Left kidney (tissue), 1 donor: ENCODE measurements at regions not wholly inside any gene's neighbourhood (a gene's known extent, or its start where the extent isn't known, plus 50 kb on each side); places are given as distances from the start of the nearest gene placed in this dataset.
A peak's percentile ranks its signal among the peaks of the same experiment; 100 is the strongest.
"Not testable (repeated sequence)": the region's sequence is repeated elsewhere in the genome, so short reads cannot be mapped to it uniquely, and the experiment has no call there.

ENCODE experiments used
- DNase-seq: peaks from one replicate; pipeline ENCODE4 v3.0.0-alpha.2; 2013

DNA sequence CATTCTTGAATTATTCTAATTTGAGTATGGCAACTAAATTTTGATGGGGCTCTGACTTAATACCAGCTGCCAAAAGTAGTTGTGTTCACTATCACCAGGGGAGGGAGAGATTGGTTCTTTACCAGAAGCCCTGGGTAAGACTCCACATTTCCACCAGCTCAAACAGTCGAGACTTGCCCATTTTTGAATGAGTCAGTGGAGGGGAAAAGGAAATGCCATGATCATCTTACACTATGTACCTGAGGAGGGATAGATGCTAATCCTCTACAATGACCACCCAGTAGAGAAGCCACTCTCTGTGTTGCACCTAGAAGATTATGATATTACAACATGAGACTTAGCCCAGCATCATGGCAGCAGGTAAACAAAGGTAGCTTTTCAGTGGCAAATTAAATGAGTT is 77.0 kb upstream of the SGK1 start:
- DNase-seq, result no peak

GRCh38 chr6:134394208-134394607 is 76.3 kb upstream of the SGK1 start:
- DNase-seq, result no peak

GRCh38 chr6:134391205-134391604 is 73.3 kb upstream of the SGK1 start:
- no peak for DNase-seq

GRCh38 chr6:134389658-134390057 is 71.7 kb upstream of the SGK1 start:
- no peak for DNase-seq

DNA sequence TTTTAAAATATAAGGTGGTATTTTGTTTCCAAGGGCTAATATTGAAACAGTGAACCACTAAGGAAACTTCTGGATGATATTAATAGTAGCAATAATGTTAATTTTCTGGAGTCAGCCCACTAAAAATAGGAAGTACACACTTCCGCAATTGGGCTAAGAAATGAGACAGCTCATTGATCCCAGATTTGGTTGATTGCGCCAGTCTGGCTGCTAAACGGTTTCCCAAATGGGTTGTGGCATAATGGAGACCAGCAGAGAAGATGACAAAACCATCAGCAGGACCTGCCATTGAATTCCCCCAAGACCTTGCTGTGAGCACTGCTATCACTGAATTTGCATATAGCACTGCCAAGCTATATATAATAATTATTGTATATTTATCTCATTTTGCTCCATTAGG is 71.2 kb upstream of the SGK1 start:
- DNase-seq, result no peak

DNA sequence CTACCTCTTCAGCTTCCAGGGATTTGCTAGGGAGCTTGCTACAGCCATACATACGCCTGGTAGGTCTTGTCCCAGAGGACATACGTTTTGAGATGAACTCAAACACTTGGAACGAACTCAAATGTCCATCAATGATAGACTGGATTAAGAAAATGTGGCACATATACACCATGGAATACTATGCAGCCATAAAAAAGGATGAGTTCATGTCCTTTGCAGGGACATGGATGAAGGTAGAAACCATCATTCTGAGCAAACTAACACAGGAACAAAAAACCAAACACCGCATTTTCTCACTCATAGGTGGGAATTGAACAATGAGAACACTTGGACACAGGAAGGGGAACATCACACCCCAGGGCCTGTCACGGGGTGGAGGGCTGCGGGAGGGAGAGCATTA is 68.6 kb upstream of the SGK1 start:
- not testable (repeated sequence) for DNase-seq

DNA sequence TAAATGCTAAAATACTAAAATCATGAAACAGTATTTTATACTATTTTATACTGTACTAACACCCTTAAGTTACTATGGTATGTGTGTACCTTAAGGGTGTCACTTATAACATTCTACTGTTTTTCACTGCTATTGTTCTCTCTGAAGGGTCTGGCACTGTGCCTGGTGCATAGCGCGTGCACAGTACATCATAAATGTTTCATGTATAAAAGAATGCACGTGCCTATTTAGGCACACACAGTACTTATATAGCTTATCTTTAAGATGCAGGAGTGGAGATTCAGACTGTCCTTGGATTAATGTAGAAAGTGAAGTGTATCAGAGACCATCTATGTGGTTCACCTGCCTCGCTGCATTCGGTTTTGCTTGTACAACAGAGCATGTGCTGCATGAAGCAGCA is 64.0 kb upstream of the SGK1 start:
- no peak for DNase-seq

- no peak for DNase-seq
Observed at GRCh38 chr6:134379599-134379998, 61.7 kb upstream of the SGK1 start.

- DNase-seq, result peak; percentile 32
Observed at GRCh38 chr6:134379076-134379475, 61.2 kb upstream of the SGK1 start.

- no peak for DNase-seq
Observed at GRCh38 chr6:134378426-134378825, 60.5 kb upstream of the SGK1 start.

DNA sequence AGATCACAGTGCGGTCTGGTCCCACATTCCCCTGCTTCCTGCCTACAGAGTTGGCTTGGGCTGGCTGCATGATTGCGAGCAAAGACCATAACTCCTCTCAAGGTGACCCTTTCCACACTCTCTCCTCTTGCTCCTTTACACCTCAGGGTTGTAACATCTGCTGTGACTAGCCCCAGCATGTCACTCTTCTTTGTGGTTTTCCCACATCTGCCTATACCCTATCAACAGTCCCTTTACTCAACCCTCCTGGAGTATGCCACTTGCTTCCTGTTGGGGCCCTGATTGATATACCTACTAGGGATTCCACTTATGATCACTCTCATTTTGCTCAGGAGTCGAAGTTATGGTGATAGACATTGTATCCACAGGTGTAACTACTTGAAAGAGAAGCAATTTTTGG is 58.9 kb upstream of the SGK1 start:
- DNase-seq, result no peak

DNA sequence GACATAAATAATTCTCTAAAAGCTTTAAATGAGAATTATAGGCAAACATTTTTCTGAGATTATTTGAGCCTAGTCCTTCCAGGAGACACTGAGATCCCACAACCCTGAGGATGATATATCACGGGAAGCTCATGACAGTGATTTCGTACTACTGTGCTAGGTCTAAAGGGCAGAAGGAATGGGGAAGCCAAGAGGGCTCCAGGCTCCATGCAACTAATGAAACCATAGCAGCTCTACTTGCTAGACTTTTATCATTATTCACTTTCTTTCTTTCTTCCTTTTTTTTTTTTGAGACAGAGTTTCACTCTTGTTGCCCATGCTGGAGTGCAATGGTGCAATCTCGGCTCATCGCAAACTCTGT is 57.3 kb upstream of the SGK1 start:
- no peak for DNase-seq

GRCh38 chr6:134374491-134375219 is 56.7 kb upstream of the SGK1 start:
- DNase-seq, result no peak

GRCh38 chr6:134373993-134374392 is 56.1 kb upstream of the SGK1 start:
- no peak for DNase-seq

GRCh38 chr6:134373282-134373922 is 55.5 kb upstream of the SGK1 start:
- no peak for DNase-seq

DNA sequence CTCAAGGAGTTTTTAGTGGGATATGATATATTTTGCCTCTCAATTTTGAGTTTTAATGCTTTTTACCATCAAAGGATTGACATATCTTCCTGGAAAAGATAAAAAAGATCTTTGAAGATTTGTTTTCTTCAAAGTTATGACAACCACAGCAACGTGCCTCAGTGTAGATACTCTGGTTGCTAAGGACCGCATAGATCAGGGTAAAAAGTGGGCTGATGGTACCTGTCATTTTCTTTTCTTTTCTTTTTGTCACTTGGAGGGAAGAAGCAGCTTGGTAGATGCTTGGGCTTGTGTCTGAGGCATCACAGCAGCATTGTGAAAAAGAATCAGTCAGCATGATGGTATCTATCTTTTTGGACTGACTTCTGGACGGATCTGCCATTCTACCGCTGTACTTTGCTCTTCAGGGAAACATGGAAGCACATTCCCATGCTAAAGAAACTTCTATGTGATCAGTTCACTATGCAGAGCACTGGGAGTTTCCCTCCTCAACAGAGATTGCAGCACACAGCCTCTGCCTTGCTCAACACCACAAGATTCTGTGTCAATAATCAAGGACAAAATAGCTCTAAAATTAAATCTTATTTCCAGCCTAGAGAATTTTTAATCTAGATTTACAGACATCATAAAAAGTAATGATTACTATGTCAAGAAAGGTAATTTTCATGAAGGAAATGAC is 54.8 kb upstream of the SGK1 start:
- no peak for DNase-seq

DNA sequence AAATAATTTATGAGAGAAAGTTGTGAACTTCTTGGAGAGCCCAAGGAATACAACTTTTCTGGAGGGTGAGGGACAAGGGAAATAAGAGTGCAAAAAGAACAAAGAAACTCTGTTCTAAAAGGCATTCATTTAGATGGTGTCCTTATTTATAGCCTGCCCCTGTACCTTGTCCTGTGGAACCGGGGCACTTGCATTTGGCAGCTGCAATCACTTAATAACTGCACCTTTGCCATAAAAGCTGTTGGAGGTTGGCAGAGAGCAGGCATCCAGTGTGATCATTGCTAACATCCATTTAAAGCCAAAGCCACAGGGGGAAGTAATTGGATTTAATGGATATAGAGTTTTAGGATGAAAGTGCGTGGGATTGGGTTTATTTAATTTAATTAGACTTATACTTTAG is 50.8 kb upstream of the SGK1 start:
- DNase-seq, result no peak
